BLaER1 treated with 17β-estradiol and CSF1 and Interleukin-3, amounts not matched to agents 10 nM and 100 nM (cell line): ENCODE measurements at regions not wholly inside any gene's neighbourhood (a gene's known extent, or its start where the extent isn't known, plus 50 kb on each side); places are given as distances from the start of the nearest gene placed in this dataset.
A peak's percentile ranks its signal among the peaks of the same experiment; 100 is the strongest.

Experiments
- H3K27ac ChIP-seq, 11 experiments: shearing (Covaris generic); formaldehyde crosslinking; 2 replicates each; pipeline ENCODE4 v1.8.1; 2022
- H3K27me3 ChIP-seq, 11 experiments: shearing (Covaris generic); formaldehyde crosslinking; 2 replicates each; pipeline ENCODE4 v1.8.1; 2022
- H3K36me3 ChIP-seq, 11 experiments: shearing (Covaris generic); formaldehyde crosslinking; 2 replicates each; pipeline ENCODE4 v1.8.1; 2022
- H3K4me1 ChIP-seq, 10 experiments: shearing (Covaris generic); formaldehyde crosslinking; 2 replicates each; pipeline ENCODE4 v1.8.1; 2022
- H3K4me2 ChIP-seq, 11 experiments: shearing (Covaris generic); formaldehyde crosslinking; 2 replicates each; pipeline ENCODE4 v1.8.1; 2022
- H3K4me3 ChIP-seq, 10 experiments: shearing (Covaris generic); formaldehyde crosslinking; 2 replicates each; pipeline ENCODE4 v1.8.1; 2022
- H3K9ac ChIP-seq, 11 experiments: shearing (Covaris generic); formaldehyde crosslinking; 2 replicates each; pipeline ENCODE4 v1.8.1; 2022
- H3K9me3 ChIP-seq, 11 experiments: shearing (Covaris generic); formaldehyde crosslinking; replicated peaks in 1 of 11; 2 replicates each; pipeline ENCODE4 v1.8.1; 2022
- H4K20me1 ChIP-seq, 11 experiments: shearing (Covaris generic); formaldehyde crosslinking; 2 replicates each; pipeline ENCODE4 v1.8.1; 2022
- Cebpa-rat ChIP-seq, 11 experiments: shearing (Covaris generic); IDR thresholded peaks; 2 replicates each; pipeline ENCODE4 v1.8.1; 2022

DNA sequence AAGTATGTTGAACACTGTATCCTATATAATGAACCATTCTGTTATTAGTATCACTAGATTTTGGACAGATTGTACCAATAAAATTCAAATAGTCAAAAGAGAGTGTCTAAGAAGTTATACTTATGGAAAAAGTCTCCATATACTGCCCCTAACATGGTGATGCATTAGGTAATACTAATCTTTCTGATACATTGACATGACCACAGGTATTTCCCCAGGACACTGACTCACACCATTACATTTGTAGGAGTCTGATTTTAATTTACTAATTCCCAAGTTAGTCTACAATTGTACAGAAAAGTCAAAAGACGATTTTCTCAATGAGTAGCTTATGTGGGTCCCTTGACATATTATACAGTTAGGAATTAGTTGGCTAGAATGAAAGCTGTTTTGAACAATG, 593.8 kb downstream of the ISL1 start:
- Histone ChIP-seq H3K4me1 (no peaks in the 10 kb centered on the region), H4K20me1 (no peaks in the 10 kb centered on the region), H3K36me3 (no peaks in the 10 kb centered on the region), H3K4me3 (no peak overlapping the region), H3K9ac (no peak overlapping the region), H3K9me3 (no peaks in the 10 kb centered on the region), H3K27ac (no peak overlapping the region), H3K4me2 (no peak overlapping the region), H3K27me3 (no peaks in the 10 kb centered on the region)
- TF ChIP-seq Cebpa-rat (IDR thresholded peaks at IDR 0.05), result no peak

DNA sequence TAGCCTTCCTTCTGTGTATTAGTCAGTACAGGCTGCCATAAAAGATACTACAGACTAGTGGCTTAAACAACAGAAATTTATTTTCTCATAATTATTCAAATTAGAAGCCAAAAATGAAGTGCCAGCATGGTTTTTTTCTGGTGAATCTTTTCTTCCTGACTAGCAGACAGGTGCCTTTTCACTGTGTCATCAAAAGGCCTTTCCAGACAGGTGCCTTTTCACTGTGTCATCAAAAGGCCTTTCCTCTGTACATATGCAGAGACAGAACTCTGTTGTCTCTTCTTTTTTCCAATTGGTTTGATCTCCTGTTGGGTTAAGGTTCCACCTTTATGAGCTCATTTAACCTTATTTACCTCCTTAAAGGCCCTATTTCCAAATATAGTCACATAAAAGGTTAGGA, 599.9 kb downstream of the ISL1 start:
- no peaks in the 10 kb centered on the region for H3K36me3 ChIP-seq
- H3K4me3 ChIP-seq, result no peak overlapping the region
- H3K9ac ChIP-seq, result no peak overlapping the region
- no peak for TF ChIP-seq Cebpa-rat (IDR thresholded peaks at IDR 0.05)
- H3K4me2 ChIP-seq, result no peak overlapping the region
- no peaks in the 10 kb centered on the region for H3K9me3 ChIP-seq
- H3K27ac ChIP-seq, result no peak overlapping the region
- no peaks in the 10 kb centered on the region for H4K20me1 ChIP-seq
- peaks cover 0 to 10% (median 5%) of the 10 kb centered on the region in 10 experiments; a peak in 11 of 20 replicates for H3K4me1 ChIP-seq
- H3K27me3 ChIP-seq, result no peaks in the 10 kb centered on the region

GRCh38 chr5:51986733-51987132, 603.5 kb downstream of the ISL1 start:
- H3K9me3 ChIP-seq, result no peaks in the 10 kb centered on the region
- H3K27ac ChIP-seq, result no peak overlapping the region
- no peaks in the 10 kb centered on the region for H3K36me3 ChIP-seq
- peaks cover 0 to 10% (median 5%) of the 10 kb centered on the region in 10 experiments; a peak in 11 of 20 replicates for H3K4me1 ChIP-seq
- H3K27me3 ChIP-seq, result no peaks in the 10 kb centered on the region
- no peak for TF ChIP-seq Cebpa-rat (IDR thresholded peaks at IDR 0.05)
- no peak overlapping the region for H3K9ac ChIP-seq
- no peak overlapping the region for H3K4me2 ChIP-seq
- no peaks in the 10 kb centered on the region for H4K20me1 ChIP-seq
- H3K4me3 ChIP-seq, result no peak overlapping the region

DNA sequence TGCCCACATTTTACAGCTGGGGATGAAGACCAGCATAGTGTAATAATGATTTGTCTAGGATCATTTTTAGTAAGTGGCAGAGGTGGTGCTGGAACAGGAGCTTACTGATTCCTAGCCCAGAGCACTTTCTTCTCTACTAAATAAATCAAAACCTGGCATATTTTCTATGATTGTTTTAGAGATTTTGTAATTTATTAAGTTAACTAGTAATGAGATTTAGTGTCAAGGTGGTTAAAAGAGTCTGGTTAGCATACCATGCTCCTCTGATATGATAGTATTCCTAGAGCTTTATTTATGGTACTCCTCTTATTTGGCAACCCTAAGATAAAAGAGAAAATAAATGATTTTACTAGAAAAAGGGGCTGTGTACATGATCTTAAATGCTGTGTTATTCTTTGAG, 604.0 kb downstream of the ISL1 start:
- Histone ChIP-seq H3K4me1 (peaks cover 0 to 10% (median 5%) of the 10 kb centered on the region in 10 experiments; a peak in 11 of 20 replicates), H3K9me3 (no peaks in the 10 kb centered on the region), H3K4me2 (peak overlapping the region in 4 of 11 experiments; percentile 13 to 54 (median 42); a peak in 7 of 22 replicates), H3K27ac (no peak overlapping the region), H3K9ac (no peak overlapping the region), H3K4me3 (no peak overlapping the region), H4K20me1 (no peaks in the 10 kb centered on the region), H3K36me3 (no peaks in the 10 kb centered on the region), H3K27me3 (no peaks in the 10 kb centered on the region)
- TF ChIP-seq Cebpa-rat (IDR thresholded peaks at IDR 0.05), result no peak

DNA sequence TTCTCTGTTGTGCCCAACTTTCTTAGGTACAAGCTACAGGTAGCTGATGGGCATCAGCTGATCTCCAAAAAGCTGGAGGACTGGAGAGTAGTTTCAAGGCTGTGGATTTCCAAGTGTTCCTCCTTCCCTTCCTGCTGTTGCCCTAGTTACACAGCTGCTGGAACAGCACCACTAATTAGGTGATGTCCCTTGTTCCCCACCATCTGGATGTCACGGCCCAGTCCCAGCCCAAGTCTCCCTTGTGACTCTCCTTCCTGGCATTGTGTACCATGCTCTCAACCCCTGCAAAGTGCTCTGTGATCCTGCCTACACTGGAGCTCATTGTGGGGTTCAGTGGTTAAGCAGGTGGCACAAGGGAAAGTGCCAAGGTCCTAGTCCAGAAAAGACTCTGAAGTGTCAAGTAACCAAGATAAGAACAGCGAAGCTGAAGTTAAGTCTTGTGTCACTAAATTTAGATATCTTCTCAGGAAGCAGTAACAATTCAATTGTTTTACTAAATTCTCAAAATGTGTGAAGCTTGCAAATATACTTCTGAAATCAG, 604.5 kb downstream of the ISL1 start:
- Histone ChIP-seq H3K4me1 (peaks cover 0 to 10% (median 5%) of the 10 kb centered on the region in 10 experiments; a peak in 11 of 20 replicates), H4K20me1 (no peaks in the 10 kb centered on the region), H3K27ac (no peak overlapping the region), H3K4me2 (peak overlapping the region in 6 of 11 experiments; percentile 13 to 54 (median 42); a peak in 10 of 22 replicates), H3K9me3 (no peaks in the 10 kb centered on the region), H3K4me3 (no peak overlapping the region), H3K36me3 (no peaks in the 10 kb centered on the region), H3K9ac (no peak overlapping the region), H3K27me3 (no peaks in the 10 kb centered on the region)
- TF ChIP-seq Cebpa-rat (IDR thresholded peaks at IDR 0.05), result no peak

DNA sequence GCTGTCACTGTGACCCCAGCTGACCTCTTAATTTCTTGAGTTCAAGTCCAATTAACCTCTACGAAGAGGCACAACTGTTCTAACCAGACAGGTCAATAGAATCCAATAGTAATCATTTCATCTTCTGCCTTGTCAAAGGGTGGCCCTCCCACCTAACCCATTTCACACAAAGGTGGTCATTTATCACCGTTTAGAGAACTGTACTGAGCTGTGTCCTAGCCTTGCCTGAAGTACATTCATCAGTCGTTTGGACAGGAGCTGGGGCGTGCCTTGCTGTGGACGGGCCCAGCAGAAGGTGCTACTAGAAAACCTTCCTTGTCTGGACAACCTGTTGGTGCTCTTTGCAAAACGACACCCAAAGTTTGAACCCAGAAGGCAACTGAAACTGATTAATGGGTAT, 605.4 kb downstream of the ISL1 start:
- Histone ChIP-seq H3K4me3 (no peak overlapping the region), H3K27me3 (no peaks in the 10 kb centered on the region), H4K20me1 (no peaks in the 10 kb centered on the region), H3K9ac (no peak overlapping the region), H3K9me3 (no peaks in the 10 kb centered on the region), H3K4me2 (no peak overlapping the region), H3K36me3 (no peaks in the 10 kb centered on the region), H3K4me1 (peaks cover 0 to 10% (median 5%) of the 10 kb centered on the region in 10 experiments; a peak in 11 of 20 replicates), H3K27ac (no peak overlapping the region)
- TF ChIP-seq Cebpa-rat (IDR thresholded peaks at IDR 0.05), result no peak

GRCh38 chr5:51990241-51990640, 607.0 kb downstream of the ISL1 start:
- Histone ChIP-seq H3K4me3 (no peak overlapping the region), H3K27me3 (no peaks in the 10 kb centered on the region), H3K9ac (no peak overlapping the region), H3K4me1 (peaks cover 0 to 10% (median 5%) of the 10 kb centered on the region in 10 experiments; a peak in 11 of 20 replicates), H4K20me1 (no peaks in the 10 kb centered on the region), H3K9me3 (no peaks in the 10 kb centered on the region), H3K4me2 (no peak overlapping the region), H3K27ac (no peak overlapping the region), H3K36me3 (no peaks in the 10 kb centered on the region)
- no peak for TF ChIP-seq Cebpa-rat (IDR thresholded peaks at IDR 0.05)

DNA sequence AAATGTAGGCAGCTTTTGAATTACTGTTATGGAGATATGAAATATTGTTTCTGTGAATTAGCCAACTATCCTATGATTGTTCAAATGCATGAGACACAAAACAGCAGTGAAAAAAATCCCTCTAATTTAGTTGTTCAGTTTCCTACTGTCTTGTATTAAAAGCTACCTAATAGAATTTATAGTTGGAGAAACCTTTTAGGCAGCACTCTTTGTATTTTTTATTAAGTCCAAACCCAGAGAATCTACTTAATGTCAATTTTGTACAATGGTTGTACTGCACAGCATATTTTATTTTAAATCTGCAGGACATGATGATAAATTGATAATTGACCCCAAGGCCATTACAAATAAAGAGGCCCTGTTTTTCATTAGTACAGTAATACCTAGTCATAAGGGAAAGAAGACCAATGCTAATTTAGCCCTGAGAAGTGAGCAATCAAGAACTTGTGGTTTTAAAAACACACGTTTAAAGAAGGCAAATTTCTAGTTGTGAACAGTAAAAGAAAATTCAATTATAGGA, 607.5 kb downstream of the ISL1 start:
- H3K9me3 ChIP-seq, result no peaks in the 10 kb centered on the region
- no peaks in the 10 kb centered on the region for H3K36me3 ChIP-seq
- no peak overlapping the region for H3K4me3 ChIP-seq
- H3K4me1 ChIP-seq, result peaks cover 0 to 10% (median 5%) of the 10 kb centered on the region in 10 experiments; a peak in 11 of 20 replicates
- H3K27me3 ChIP-seq, result no peaks in the 10 kb centered on the region
- no peak for TF ChIP-seq Cebpa-rat (IDR thresholded peaks at IDR 0.05)
- H3K4me2 ChIP-seq, result no peak overlapping the region
- no peak overlapping the region for H3K9ac ChIP-seq
- no peaks in the 10 kb centered on the region for H4K20me1 ChIP-seq
- H3K27ac ChIP-seq, result no peak overlapping the region

DNA sequence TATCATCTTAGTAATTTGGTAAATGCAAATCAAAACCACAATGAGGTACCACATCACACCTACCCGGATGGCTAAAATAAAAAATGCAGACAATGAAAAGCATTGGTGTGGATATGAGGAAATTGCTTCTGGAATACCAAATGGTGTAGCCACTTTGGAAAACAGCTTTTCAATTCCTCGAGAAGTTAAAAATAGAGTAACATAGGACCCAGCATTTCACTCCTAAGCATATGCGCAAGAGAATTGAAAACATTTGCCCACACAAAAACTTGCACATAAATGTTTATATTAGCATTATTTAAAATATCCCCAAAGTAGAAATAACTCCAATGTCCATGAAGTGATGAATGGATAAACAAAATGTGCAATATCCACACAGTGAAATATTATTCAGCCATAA, 608.7 kb downstream of the ISL1 start:
- Histone ChIP-seq H3K27ac (no peak overlapping the region), H3K27me3 (no peaks in the 10 kb centered on the region), H3K9ac (no peak overlapping the region), H3K4me1 (peaks cover 0 to 10% (median 5%) of the 10 kb centered on the region in 10 experiments; a peak in 11 of 20 replicates), H3K4me2 (no peak overlapping the region), H3K9me3 (no peaks in the 10 kb centered on the region), H4K20me1 (no peaks in the 10 kb centered on the region), H3K36me3 (no peaks in the 10 kb centered on the region), H3K4me3 (no peak overlapping the region)
- TF ChIP-seq Cebpa-rat (IDR thresholded peaks at IDR 0.05), result no peak

DNA sequence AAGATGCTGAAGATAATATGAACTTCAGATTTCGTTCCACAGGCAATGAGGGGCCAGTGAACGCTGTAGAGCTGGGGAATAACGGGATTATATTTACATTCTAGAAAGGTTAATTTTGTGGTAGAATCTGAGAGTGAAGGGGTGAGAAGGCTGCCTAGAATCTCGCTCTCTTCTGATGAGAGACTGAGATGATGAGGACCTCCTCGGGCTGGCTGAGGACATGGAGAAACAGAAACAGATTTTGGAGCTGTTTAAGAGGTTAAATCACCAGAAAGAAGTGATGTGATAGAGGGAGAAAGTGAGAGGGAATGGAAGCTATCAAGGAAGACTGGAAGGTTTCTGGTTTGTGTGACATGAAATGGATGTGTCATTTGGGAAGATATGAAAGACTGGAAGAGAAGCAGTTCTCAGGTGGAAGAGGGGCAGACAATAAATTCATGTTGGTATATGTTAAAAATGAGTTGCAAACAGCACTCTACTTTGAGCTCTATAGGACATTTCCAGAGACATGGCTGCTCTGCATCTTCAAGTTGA, 612.6 kb downstream of the ISL1 start:
- Histone ChIP-seq H4K20me1 (no peaks in the 10 kb centered on the region), H3K9me3 (no peaks in the 10 kb centered on the region), H3K4me3 (no peak overlapping the region), H3K4me2 (no peak overlapping the region), H3K27ac (no peak overlapping the region), H3K4me1 (no peaks in the 10 kb centered on the region), H3K9ac (no peak overlapping the region), H3K27me3 (no peaks in the 10 kb centered on the region), H3K36me3 (no peaks in the 10 kb centered on the region)
- no peak for TF ChIP-seq Cebpa-rat (IDR thresholded peaks at IDR 0.05)
